WTC11 (cell line): ENCODE measurements at regions not wholly inside any gene's neighbourhood (a gene's known extent, or its start where the extent isn't known, plus 50 kb on each side); places are given as distances from the start of the nearest gene placed in this dataset.

Source experiments
- ATAC-seq: fragments of 200-7000 bp; cut with Tn5 transposase; 2 replicates; pipeline ENCODE4 v1.10.0; 2021; ENCODE audit warnings: mild to moderate bottlenecking, moderate library complexity
- CTCF ChIA-PET: fragments of 300-600 bp; sonication (Branson Sonifier 250); formaldehyde crosslinking; loops from one replicate; lab custom pipeline; 2021; ENCODE audit warnings: antibody characterized with exemption; lab: Charles Lee
- POLR2A ChIA-PET: fragments of 350-600 bp; sonication (Branson Sonifier 250); formaldehyde crosslinking; loops from one replicate; lab custom pipeline; 2021; ENCODE audit warnings: antibody characterized with exemption; lab: Charles Lee
- DNase-seq: peaks from one replicate; pipeline ENCODE4 v3.0.0; 2021; ENCODE audit warnings: low spot score
- H3K27ac Mint-ChIP-seq: 2 replicates; pipeline ENCODE4 v1.8.0; 2021; ENCODE audit warnings: mixed read lengths
- H3K27me3 Mint-ChIP-seq: 2 replicates; pipeline ENCODE4 v1.8.0; 2021; ENCODE audit warnings: low read depth, mild to moderate bottlenecking, moderate library complexity, mixed read lengths
- H3K36me3 Mint-ChIP-seq: 2 replicates; pipeline ENCODE4 v1.8.0; 2021; ENCODE audit warnings: mixed read lengths
- H3K4me1 Mint-ChIP-seq: 2 replicates; pipeline ENCODE4 v1.8.0; 2022; ENCODE audit warnings: mixed read lengths
- H3K4me3 Mint-ChIP-seq: 2 replicates; pipeline ENCODE4 v1.8.0; 2021; ENCODE audit warnings: mild to moderate bottlenecking, moderate library complexity, mixed read lengths
- H3K9me3 Mint-ChIP-seq: 2 replicates; pipeline ENCODE4 v1.8.0; 2021; ENCODE audit warnings: mixed read lengths
- ATF3 ChIP-seq: sonication (generic); formaldehyde crosslinking; conservative IDR thresholded peaks from 2 replicates; pipeline ENCODE4 v1.8.1; 2022; ENCODE audit warnings: mild to moderate bottlenecking, missing genetic modification reagents
- ATF6 ChIP-seq: sonication (generic); formaldehyde crosslinking; IDR thresholded peaks from 2 replicates; pipeline ENCODE4 v1.8.1; 2023; ENCODE audit warnings: mild to moderate bottlenecking, missing genetic modification reagents
- CDX4 ChIP-seq: fragments of 250-450 bp; sonication (Bioruptor Pico); IDR thresholded peaks from 2 replicates; pipeline ENCODE4 v1.9.0; 2021; ENCODE audit warnings: moderate library complexity, mild to moderate bottlenecking, inconsistent platforms, borderline replicate concordance
- CTCF ChIP-seq: fragments of 200-600 bp; IDR thresholded peaks from 2 replicates; pipeline ENCODE4 v1.8.0; 2022; ENCODE audit warnings: antibody characterized with exemption
- ESRRA ChIP-seq: sonication (generic); formaldehyde crosslinking; IDR thresholded peaks from 2 replicates; pipeline ENCODE4 v1.8.1; 2022; ENCODE audit warnings: mild to moderate bottlenecking, missing genetic modification reagents, borderline replicate concordance
- FOXP4 ChIP-seq: sonication (generic); formaldehyde crosslinking; IDR thresholded peaks from 2 replicates; pipeline ENCODE4 v1.8.0; 2022; ENCODE audit warnings: mild to moderate bottlenecking, missing genetic modification reagents
- GABPB1 ChIP-seq: sonication (generic); formaldehyde crosslinking; IDR thresholded peaks from 2 replicates; pipeline ENCODE4 v1.8.1; 2023; ENCODE audit warnings: mild to moderate bottlenecking, missing genetic modification reagents
- IRF1 ChIP-seq: sonication (generic); formaldehyde crosslinking; IDR thresholded peaks from 2 replicates; pipeline ENCODE4 v1.8.0; 2023; ENCODE audit warnings: missing genetic modification reagents
- JUN ChIP-seq: sonication (generic); formaldehyde crosslinking; IDR thresholded peaks from 2 replicates; pipeline ENCODE4 v1.8.0; 2023; ENCODE audit warnings: mild to moderate bottlenecking, missing genetic modification reagents
- NFYB ChIP-seq: sonication (generic); formaldehyde crosslinking; conservative IDR thresholded peaks from 2 replicates; pipeline ENCODE4 v1.8.0; 2022; ENCODE audit warnings: low read depth, missing genetic modification reagents
- SMAD4 ChIP-seq: sonication (generic); formaldehyde crosslinking; IDR thresholded peaks from 2 replicates; pipeline ENCODE4 v1.8.0; 2022; ENCODE audit warnings: mild to moderate bottlenecking, missing genetic modification reagents
- TP53 ChIP-seq: sonication (generic); formaldehyde crosslinking; IDR thresholded peaks from 2 replicates; pipeline ENCODE4 v1.8.1; 2023; ENCODE audit warnings: mild to moderate bottlenecking, missing genetic modification reagents
- ZMAT4 ChIP-seq: fragments of 250-450 bp; sonication (Bioruptor Pico); IDR thresholded peaks from 2 replicates; pipeline ENCODE4 v1.9.0; 2021; ENCODE audit warnings: mild to moderate bottlenecking
- ZNF281 ChIP-seq: sonication (generic); formaldehyde crosslinking; IDR thresholded peaks from 2 replicates; pipeline ENCODE4 v1.8.0; 2023; ENCODE audit warnings: mild to moderate bottlenecking, missing genetic modification reagents
- ZNF425 ChIP-seq: fragments of 250-450 bp; sonication (Bioruptor Pico); conservative IDR thresholded peaks from 2 replicates; pipeline ENCODE4 v1.9.0; 2021; ENCODE audit warnings: mild to moderate bottlenecking
- ZNF532 ChIP-seq: fragments of 250-450 bp; sonication (Bioruptor Pico); IDR thresholded peaks from 2 replicates; pipeline ENCODE4 v1.9.0; 2021; ENCODE audit warnings: mild to moderate bottlenecking, borderline replicate concordance

- TF ChIP-seq ATF6 (CRISPR knock-in tag) (no peak), ZNF425 (CRISPR knock-in tag) (no peak), GABPB1 (CRISPR knock-in tag) (no peak), CDX4 (CRISPR knock-in tag) (no peak), IRF1 (CRISPR knock-in tag) (no peak)
Measured at GRCh38 chr7:106573738-106574137, 87.2 kb downstream of the CCDC71L start (continued).

- ChIA-PET POLR2A (no interaction called here), CTCF (interaction anchor here (1.2 kb wide), 1 partner anchor 9 kb away, joined by 3 read pairs; no protein-coding TSS in a partner anchor)
- H3K4me3 Mint-ChIP-seq, result no peak overlapping the region
- peaks cover 16% of the 10 kb centered on the region for H3K4me1 Mint-ChIP-seq
- H3K9me3 Mint-ChIP-seq, result peaks cover 4% of the 10 kb centered on the region
- H3K27ac Mint-ChIP-seq, result no peak overlapping the region
- H3K27me3 Mint-ChIP-seq, result no peaks in the 10 kb centered on the region
- no peak for DNase-seq
- no peak for ATAC-seq
- H3K36me3 Mint-ChIP-seq, result 0 out of 2 replicates have a peak, but pooled peaks cover 3% of the 10 kb centered on the region
- no peak for TF ChIP-seq CTCF
- no peak for TF ChIP-seq ATF3
- no peak for TF ChIP-seq TP53 (CRISPR knock-in tag)
- no peak for TF ChIP-seq ZNF281
- TF ChIP-seq GABPB1 (CRISPR knock-in tag), result no peak
- no peak for TF ChIP-seq FOXP4 (CRISPR knock-in tag)
- TF ChIP-seq ZMAT4, result no peak
- TF ChIP-seq NFYB, result no peak
- no peak for TF ChIP-seq ZNF532 (CRISPR knock-in tag)
- TF ChIP-seq SMAD4 (CRISPR knock-in tag), result no peak
- TF ChIP-seq ESRRA (CRISPR knock-in tag), result no peak
- TF ChIP-seq JUN (CRISPR knock-in tag), result no peak
Measured at GRCh38 chr7:106573125-106573663, 87.8 kb downstream of the CCDC71L start.
